Peyer's patch (tissue), 4 donors: ENCODE measurements at regions not wholly inside any gene's neighbourhood (a gene's known extent, or its start where the extent isn't known, plus 50 kb on each side); places are given as distances from the start of the nearest gene placed in this dataset.

Experiments
- DNase-seq, 3 donors: peaks; one replicate each; pipeline ENCODE4 v3.0.0-alpha.2; 2017 to 2019
- H3K27ac ChIP-seq, 4 donors: fragments of 200-600 bp; sonication (generic); one replicate each; pipeline ENCODE4 v1.5.1; 2016 to 2019
- H3K27me3 ChIP-seq, 2 donors: fragments of 200-600 bp; sonication (generic); one replicate each; pipeline ENCODE4 v1.5.1; 2019
- H3K36me3 ChIP-seq, 3 donors: fragments of 200-600 bp; sonication (generic); one replicate each; pipeline ENCODE4 v1.5.1; 2016 to 2019
- H3K4me1 ChIP-seq, 4 donors: fragments of 200-600 bp; sonication (generic); one replicate each; pipeline ENCODE4 v1.5.1; 2016 to 2019
- H3K4me3 ChIP-seq, 4 donors: fragments of 200-600 bp; sonication (generic); 1 replicate in 3 of 4; 2 replicates in 1 of 4; pipeline ENCODE4 v1.5.1; 2016 to 2019; ENCODE audit warnings: mild to moderate bottlenecking in 1 of 4
- H3K9me3 ChIP-seq, 4 donors: fragments of 200-600 bp; sonication (generic); one replicate each; pipeline ENCODE4 v1.5.1; 2016 to 2019; ENCODE audit warnings: mild to moderate bottlenecking in 1 of 4
- CTCF ChIP-seq, 6 experiments: fragments of 450-650 bp in 4 of 6; fragments of 200-600 bp in 2 of 6; sonication (generic) in 1 of 6; IDR thresholded peaks; one replicate each; pipeline ENCODE4 v1.5.1; 2017 to 2019; ENCODE audit warnings: antibody characterized with exemption in 6 of 6, mild to moderate bottlenecking in 3 of 6, moderate library complexity in 1 of 6
- POLR2A ChIP-seq, 2 donors: fragments of 450-650 bp; IDR thresholded peaks; one replicate each; pipeline ENCODE4 v1.5.1; 2017; ENCODE audit warnings: antibody characterized with exemption in 2 of 2, mild to moderate bottlenecking in 2 of 2, moderate library complexity in 2 of 2

DNA sequence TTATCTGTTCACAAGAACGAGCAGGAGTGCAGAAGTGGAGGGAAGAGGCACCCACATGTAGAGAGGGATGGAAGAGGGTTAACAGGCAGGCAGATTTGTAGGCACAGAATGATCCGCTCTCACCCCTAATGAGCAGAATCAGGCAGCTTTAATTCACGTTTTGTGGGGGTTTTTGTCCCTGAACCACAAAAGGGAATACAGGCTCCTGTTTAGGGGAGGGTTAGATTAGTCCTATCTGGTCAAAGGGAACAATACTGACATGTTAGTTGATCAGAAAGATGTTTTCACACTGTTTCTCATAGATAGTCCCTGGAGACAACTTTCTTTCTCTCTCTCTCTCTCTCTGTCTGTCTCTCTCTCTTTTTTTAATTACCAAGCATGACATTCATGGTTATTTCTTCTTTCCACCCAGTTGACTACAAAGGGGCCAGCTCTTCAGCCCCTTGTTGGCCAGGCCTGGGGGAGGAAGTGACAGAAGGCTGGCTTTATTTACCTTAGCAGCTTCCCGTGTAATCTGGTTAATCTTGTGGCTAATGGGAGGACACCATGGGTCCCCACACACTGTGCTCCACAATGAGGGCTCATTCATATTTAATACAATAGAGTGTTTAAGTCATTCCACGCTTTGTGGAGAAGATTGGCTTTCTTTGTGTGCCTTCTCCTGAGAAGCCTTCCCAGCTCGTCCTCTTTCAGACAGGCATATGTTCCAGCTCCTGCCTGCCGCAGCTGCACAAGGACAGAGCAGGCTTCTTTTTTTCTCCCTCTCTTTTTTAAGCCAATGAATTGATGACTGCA is 958.8 kb downstream of the TFAP2A start:
- no peak for DNase-seq
- H3K27me3 ChIP-seq, result no peaks in the 10 kb centered on the region
- no peak overlapping the region for H3K4me3 ChIP-seq
- H3K27ac ChIP-seq, result no peak overlapping the region
- no peaks in the 10 kb centered on the region for H3K4me1 ChIP-seq
- H3K9me3 ChIP-seq, result no peaks in the 10 kb centered on the region
- TF ChIP-seq CTCF (IDR thresholded peaks at IDR 0.05), result no peak
- TF ChIP-seq POLR2A (IDR thresholded peaks at IDR 0.05), result no peak
- no peaks in the 10 kb centered on the region for H3K36me3 ChIP-seq

GRCh38 chr6:9439621-9440330 is 975.1 kb downstream of the TFAP2A start:
- H3K9me3 ChIP-seq, result no peaks in the 10 kb centered on the region
- no peak for DNase-seq
- no peak overlapping the region for H3K4me3 ChIP-seq
- no peaks in the 10 kb centered on the region for H3K4me1 ChIP-seq
- no peaks in the 10 kb centered on the region for H3K36me3 ChIP-seq
- TF ChIP-seq POLR2A (IDR thresholded peaks at IDR 0.05), result no peak
- no peak for TF ChIP-seq CTCF (IDR thresholded peaks at IDR 0.05)
- no peak overlapping the region for H3K27ac ChIP-seq
- H3K27me3 ChIP-seq, result no peaks in the 10 kb centered on the region

DNA sequence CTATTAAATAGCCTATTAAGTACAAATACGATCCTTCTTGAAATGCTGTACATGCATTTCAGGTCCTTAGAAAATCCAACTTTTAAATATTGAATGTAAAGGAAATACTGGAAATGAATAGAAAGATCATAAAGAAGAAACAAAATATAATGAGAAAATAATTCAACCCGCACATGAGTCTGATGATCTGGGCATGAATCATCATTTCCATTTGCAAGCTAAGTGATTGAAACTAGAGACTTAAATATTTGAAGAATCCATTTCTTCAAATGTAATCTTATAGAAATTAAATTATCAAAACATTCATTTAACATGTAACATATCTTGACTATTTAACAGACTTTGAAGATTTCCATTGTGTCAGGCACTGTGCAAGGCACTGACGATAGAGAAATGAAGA is 977.0 kb downstream of the TFAP2A start:
- DNase-seq, result no peak
- H3K9me3 ChIP-seq, result no peaks in the 10 kb centered on the region
- H3K4me1 ChIP-seq, result no peaks in the 10 kb centered on the region
- TF ChIP-seq POLR2A (IDR thresholded peaks at IDR 0.05), result no peak
- no peak overlapping the region for H3K27ac ChIP-seq
- no peak overlapping the region for H3K4me3 ChIP-seq
- H3K36me3 ChIP-seq, result no peaks in the 10 kb centered on the region
- H3K27me3 ChIP-seq, result no peaks in the 10 kb centered on the region

DNA sequence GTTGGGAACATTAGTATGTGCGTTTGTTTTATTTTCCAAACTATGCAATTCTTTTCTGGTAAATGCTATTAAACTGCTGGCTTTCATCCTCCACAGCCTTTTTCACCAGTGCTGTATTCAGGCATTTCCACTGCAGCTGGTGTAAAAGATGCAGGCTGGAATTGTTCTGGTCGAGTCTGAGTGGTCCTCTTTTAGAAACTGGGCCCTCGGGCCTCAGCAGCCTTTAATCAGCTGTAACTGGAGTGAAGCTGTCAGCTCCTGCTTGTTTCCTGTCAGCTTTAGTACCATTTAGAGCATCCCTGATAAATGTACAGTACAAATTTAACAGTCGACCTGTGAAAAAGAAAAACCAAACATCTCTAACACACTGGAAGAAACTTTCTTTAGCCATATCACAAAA is 979.6 kb downstream of the TFAP2A start:
- H3K9me3 ChIP-seq, result no peaks in the 10 kb centered on the region
- H3K4me1 ChIP-seq, result no peaks in the 10 kb centered on the region
- H3K27me3 ChIP-seq, result no peaks in the 10 kb centered on the region
- DNase-seq, result no peak
- no peak overlapping the region for H3K27ac ChIP-seq
- TF ChIP-seq POLR2A (IDR thresholded peaks at IDR 0.05) (no peak), CTCF (IDR thresholded peaks at IDR 0.05) (no peak)
- H3K4me3 ChIP-seq, result no peak overlapping the region
- H3K36me3 ChIP-seq, result no peaks in the 10 kb centered on the region

DNA sequence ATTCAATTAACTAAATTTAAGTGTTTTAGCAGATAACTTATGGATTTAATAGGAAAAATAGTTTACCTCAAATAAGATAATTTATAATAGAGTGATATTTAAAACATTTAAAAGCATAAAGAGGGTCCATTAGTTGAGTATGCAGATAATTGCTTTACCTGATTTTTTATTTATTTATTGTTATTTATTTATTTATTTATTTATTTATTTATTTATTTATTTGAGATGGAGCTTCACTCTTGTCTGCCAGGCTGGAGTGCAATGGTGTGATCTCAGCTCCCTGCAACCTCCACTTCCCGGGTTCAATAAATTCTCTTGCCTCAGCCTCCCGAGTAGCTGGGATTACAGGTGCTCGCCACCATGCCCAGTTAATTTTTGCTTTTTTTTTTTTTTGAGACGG is 982.9 kb downstream of the TFAP2A start:
- no peaks in the 10 kb centered on the region for H3K4me1 ChIP-seq
- H3K9me3 ChIP-seq, result no peaks in the 10 kb centered on the region

More for the DNA sequence above, 982.9 kb downstream of the TFAP2A start:
- TF ChIP-seq POLR2A (IDR thresholded peaks at IDR 0.05) (no peak), CTCF (IDR thresholded peaks at IDR 0.05) (no peak)
- Histone ChIP-seq H3K27ac (no peak overlapping the region), H3K36me3 (no peaks in the 10 kb centered on the region), H3K27me3 (no peaks in the 10 kb centered on the region), H3K4me3 (no peak overlapping the region)
- no peak for DNase-seq
